ENCODE measurements at regions not wholly inside any gene's neighbourhood (a gene's known extent, or its start where the extent isn't known, plus 50 kb on each side); places are given as distances from the start of the nearest gene placed in this dataset.

GRCh38 chr20:12482661-12483060 lies 526.1 kb upstream of the SPTLC3 start:
- Histone ChIP-seq H3K27ac (no peak overlapping the region), H3K4me3 (no peak overlapping the region), H3K27me3 (no peaks in the 10 kb centered on the region), H3K4me1 (no peaks in the 10 kb centered on the region), H3K36me3 (no peaks in the 10 kb centered on the region), H3K9me3 (peaks cover 0 to 5% of the 10 kb centered on the region in 2 donors)
- intact Hi-C loops (cut with DNase I): no loop called here
- no peak for DNase-seq
- ATAC-seq: no peak
- TF ChIP-seq, protein P1, sequence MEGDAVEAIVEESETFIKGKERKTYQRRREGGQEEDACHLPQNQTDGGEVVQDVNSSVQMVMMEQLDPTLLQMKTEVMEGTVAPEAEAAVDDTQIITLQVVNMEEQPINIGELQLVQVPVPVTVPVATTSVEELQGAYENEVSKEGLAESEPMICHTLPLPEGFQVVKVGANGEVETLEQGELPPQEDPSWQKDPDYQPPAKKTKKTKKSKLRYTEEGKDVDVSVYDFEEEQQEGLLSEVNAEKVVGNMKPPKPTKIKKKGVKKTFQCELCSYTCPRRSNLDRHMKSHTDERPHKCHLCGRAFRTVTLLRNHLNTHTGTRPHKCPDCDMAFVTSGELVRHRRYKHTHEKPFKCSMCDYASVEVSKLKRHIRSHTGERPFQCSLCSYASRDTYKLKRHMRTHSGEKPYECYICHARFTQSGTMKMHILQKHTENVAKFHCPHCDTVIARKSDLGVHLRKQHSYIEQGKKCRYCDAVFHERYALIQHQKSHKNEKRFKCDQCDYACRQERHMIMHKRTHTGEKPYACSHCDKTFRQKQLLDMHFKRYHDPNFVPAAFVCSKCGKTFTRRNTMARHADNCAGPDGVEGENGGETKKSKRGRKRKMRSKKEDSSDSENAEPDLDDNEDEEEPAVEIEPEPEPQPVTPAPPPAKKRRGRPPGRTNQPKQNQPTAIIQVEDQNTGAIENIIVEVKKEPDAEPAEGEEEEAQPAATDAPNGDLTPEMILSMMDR (IDR thresholded peaks at IDR 0.05): no peak

GRCh38 chr20:12502443-12502842 lies 506.3 kb upstream of the SPTLC3 start:
- Histone ChIP-seq H3K4me3 (no peak overlapping the region), H3K4me1 (no peaks in the 10 kb centered on the region), H3K9me3 (no peaks in the 10 kb centered on the region), H3K27me3 (no peaks in the 10 kb centered on the region), H3K27ac (no peak overlapping the region), H3K36me3 (no peaks in the 10 kb centered on the region)
- TF ChIP-seq, protein P1 (IDR thresholded peaks at IDR 0.05): no peak
- ATAC-seq (no peak), DNase-seq (no peak)
- intact Hi-C loops (cut with DNase I): no loop called here

DNA sequence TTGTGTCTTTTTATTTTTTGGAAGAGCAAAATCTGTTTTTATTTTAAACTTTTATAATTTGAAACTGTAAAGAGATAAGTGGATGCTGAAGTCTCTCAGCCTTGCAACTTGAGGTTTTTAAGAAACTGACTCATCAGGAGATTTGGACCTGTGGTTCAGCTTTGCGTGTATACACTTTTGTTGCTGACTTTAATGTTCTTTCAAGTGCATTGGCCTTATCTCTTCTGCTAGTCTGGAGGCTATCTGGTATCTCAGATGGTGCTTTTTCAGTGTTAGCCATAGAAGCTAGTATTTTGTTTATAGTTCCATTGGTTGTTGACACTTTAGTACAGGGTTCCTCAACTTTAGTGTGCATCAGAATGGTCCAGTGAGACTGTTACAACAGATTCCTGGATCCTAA lies 504.0 kb upstream of the SPTLC3 start:
- Histone ChIP-seq H3K27me3 (no peaks in the 10 kb centered on the region), H3K9me3 (no peaks in the 10 kb centered on the region), H3K4me1 (no peaks in the 10 kb centered on the region), H3K4me3 (no peak overlapping the region), H3K27ac (no peak overlapping the region), H3K36me3 (no peaks in the 10 kb centered on the region)
- DNase-seq (no peak), ATAC-seq (no peak)
- TF ChIP-seq, protein P1 (IDR thresholded peaks at IDR 0.05): no peak
- intact Hi-C loops (cut with DNase I): no loop called here

- intact Hi-C loops (cut with DNase I): no loop called here
- Histone ChIP-seq H3K36me3 (no peaks in the 10 kb centered on the region), H3K4me1 (no peaks in the 10 kb centered on the region), H3K27me3 (no peaks in the 10 kb centered on the region), H3K4me3 (no peak overlapping the region), H3K9me3 (no peaks in the 10 kb centered on the region), H3K27ac (no peak overlapping the region)
- TF ChIP-seq, protein P1 (IDR thresholded peaks at IDR 0.05): no peak
- DNase-seq (no peak), ATAC-seq (no peak)
Measured at GRCh38 chr20:12511499-12511898, 497.3 kb upstream of the SPTLC3 start.

DNA sequence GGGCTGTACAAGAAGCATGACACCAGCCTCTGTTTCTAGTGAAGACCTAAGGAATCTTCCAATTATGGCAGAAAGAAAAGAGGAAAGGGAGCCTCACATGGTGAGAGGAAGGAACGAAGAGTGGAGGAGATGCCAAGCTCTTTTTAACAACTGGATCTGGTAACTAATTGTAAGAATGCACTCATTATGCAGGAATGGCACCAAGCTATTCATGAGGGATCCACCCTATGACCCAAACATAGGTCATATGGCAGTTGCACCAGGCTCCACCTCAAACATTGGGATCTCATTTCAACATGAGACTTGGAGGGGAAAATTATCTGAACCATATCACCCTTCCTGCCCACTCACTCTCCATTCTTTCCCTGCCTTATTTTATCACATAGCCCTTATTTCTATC lies 496.0 kb upstream of the SPTLC3 start:
- DNase-seq: no peak
- H3K27ac ChIP-seq: no peak overlapping the region

More for the DNA sequence above, 496.0 kb upstream of the SPTLC3 start:
- no peak for ATAC-seq
- no peak overlapping the region for H3K4me3 ChIP-seq
- TF ChIP-seq, protein P1 (IDR thresholded peaks at IDR 0.05): no peak
- H3K4me1 ChIP-seq: no peaks in the 10 kb centered on the region
- H3K9me3 ChIP-seq: no peaks in the 10 kb centered on the region
- no peaks in the 10 kb centered on the region for H3K27me3 ChIP-seq
- intact Hi-C loops (cut with DNase I): no loop called here
- no peaks in the 10 kb centered on the region for H3K36me3 ChIP-seq

Data from left lung (tissue), 4 donors.